HG02623 (cell line): ENCODE measurements at regions not wholly inside any gene's neighbourhood (a gene's known extent, or its start where the extent isn't known, plus 50 kb on each side); places are given as distances from the start of the nearest gene placed in this dataset.

Experiments
- ATAC-seq: cut with Tn5 transposase; IDR thresholded peaks from one replicate; pipeline ENCODE4 v1.9.1; 2021; ENCODE audit warnings: moderate library complexity; ENCODE audit not compliant: unreplicated experiment

- no peak for ATAC-seq
Observed at GRCh38 chr4:18935659-18936345, 914.2 kb upstream of the LCORL start.

DNA sequence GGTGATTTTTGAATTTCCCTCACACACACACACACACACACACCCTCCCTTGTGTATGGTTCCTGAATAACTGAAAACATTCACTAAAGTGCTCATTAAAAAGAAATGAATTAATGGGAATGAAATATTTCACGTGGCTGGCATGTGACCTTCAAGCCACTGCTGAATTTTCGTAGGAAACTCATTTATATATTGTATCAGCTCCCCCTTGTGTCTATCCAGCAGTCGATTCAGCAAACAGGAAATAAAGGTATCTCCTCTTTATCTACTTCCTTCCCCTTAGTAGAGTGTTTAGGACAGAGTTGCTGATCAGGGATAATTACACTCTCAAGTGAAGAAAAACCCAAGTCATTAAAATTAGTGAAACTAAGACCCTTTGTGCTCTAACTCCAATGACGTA is 912.6 kb upstream of the LCORL start:
- no peak for ATAC-seq

GRCh38 chr4:18932730-18933339 is 911.3 kb upstream of the LCORL start:
- no peak for ATAC-seq

DNA sequence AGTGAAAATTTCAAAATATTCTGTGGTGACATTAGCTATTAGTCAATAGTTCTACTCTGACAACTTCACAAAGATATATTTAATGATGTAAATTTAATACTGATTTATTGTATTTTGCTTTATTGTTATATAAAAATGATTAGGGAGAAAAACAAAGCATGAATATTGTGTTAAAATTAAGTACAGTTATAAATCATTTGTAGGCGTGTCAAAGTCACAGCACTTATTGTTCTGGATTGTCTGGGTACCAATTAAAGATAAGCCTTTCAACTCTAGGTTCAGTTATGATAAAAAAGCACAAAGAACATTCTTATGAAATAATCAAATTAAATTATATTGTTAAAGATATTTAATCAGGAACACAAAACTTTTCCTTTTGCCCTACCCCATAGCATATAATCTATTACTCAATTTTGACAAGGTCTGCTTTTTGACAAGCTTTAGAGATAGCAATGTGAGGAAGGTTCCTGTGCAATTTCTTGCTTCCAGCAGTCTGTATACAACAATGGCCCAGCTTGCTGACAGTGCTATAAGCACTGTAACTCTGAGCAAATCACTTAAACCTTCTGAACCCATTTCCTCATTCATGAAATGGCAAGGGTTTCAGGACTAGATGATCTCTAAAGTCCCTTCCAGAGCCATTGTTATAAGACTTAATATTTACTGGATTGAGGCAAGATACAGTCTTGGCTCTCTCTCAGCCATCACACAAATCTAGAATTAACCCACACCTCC is 910.3 kb upstream of the LCORL start:
- ATAC-seq, result no peak

DNA sequence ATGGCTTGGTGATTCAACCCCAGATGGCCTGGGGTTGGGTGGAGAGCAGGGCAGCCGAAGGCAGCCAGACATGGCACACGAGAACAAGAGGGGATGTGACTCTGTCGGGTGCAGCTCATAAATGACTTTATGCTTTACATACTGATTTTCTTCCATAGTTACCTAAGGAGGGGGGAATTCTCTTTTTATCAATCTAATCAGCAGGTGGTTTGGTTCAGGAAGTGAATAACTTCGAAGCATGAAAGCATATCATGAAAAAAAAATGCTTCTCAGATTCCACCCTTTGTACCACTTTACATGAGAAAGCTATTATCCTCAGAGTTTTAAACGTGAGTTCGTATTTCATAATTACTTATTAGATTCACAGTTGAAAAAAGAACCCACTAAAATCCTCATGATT is 908.9 kb upstream of the LCORL start:
- no peak for ATAC-seq

DNA sequence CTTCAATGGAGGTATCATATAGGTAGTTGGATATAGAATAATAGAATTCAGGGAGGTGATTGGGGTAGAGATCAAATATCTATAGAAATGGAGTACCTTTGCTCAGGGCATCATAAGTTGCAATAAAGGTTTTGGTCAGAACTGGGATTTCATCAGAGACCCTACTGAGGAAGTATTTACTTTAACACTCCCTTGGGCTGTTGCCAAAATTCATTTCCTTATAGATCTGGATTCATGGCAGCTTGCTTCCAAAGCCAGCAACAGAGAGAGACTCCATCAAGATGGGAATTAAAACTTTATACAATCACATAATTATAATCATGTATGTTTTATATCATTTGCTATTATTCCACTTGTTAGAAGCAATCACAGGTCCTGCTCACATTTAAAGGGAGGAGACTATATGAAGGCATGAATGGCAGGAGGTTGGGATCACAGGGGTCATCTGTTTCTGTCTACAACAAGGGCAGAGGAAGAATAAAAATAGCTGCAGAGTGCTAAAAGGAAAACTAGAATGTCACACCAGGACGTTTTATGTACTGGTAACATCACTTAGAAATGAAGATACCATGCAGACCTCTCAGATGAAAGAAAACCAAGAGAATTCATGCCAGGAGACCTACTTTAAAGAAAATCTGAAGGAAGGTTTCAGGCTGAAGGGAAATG is 902.1 kb upstream of the LCORL start:
- no peak for ATAC-seq

- ATAC-seq, result no peak
Observed at GRCh38 chr4:18917689-18918088, 896.1 kb upstream of the LCORL start.

DNA sequence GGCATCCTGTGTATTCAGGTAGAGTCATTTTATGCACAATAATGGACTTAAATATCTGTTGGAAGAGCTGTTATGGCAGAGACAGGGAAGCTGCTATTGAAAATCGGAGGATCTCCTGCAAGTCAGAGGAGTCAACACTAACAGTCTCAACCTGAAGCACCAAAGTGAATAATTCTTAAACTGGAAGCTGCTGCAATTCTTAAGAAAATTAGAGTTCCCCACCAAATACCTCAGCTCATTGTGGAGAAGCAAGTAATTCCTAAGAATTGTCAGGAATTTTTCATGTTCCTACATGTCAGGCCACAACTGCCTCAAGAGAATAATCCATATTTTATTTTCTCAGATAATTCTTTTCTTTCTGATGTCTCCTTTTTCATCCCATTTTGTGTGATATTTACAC is 892.6 kb upstream of the LCORL start:
- no peak for ATAC-seq

DNA sequence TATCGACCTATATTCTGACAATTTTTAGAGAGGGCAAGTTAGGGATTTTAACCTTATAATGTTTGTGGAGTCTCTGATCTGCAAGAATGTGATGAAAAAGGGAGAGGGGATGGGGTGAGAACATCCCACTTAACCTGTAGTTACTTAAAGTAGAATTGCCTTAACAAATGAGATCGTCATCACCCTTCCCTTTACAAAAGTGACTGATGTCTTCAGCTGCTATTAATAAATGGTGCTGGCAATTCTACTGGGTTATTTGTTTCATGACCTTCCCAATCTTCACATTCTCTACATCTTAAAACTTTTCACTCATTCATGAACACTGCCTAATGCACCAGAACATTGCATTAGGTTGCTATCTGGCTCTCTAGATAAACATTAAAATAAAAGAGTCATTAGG is 873.4 kb upstream of the LCORL start:
- ATAC-seq, result no peak

GRCh38 chr4:18882468-18882867 is 860.9 kb upstream of the LCORL start:
- no peak for ATAC-seq

DNA sequence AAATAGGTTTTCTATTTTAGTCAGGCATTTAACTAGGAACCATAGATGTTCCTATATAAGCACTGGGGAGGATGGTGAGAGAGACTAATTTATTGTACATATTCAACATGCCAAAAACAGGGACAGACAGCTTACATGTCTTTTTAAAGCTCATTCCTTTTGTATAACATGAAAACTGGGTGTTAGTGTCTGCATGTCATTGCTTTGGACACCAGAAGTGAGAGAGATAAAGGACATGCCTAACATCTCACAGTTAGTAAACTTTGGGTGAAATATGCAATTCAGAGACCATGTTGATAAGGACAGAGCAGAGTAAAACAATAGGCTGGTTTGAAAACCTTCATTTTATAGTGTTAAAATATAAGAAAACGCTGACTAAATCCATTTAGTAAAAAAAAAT is 860.0 kb upstream of the LCORL start:
- ATAC-seq, result no peak

GRCh38 chr4:18880871-18881270 is 859.3 kb upstream of the LCORL start:
- no peak for ATAC-seq

DNA sequence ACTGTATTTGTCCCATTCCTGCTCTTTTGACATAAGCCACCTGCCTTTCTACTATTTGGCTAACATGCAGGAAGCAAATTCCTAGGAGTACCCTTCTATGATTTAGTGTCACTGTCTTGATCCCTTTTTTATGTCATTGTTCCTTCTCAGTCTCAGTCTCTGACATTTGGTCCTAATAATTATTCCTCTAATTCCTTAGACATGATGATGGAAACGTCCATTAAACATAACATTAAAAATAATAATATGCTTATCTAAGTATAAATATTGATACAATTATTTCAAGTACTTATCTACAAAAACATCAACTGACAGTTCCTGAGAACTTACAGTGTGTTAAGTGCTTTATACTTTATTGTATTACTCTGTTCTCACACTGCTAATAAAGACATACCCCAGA is 857.0 kb upstream of the LCORL start:
- ATAC-seq, result no peak

DNA sequence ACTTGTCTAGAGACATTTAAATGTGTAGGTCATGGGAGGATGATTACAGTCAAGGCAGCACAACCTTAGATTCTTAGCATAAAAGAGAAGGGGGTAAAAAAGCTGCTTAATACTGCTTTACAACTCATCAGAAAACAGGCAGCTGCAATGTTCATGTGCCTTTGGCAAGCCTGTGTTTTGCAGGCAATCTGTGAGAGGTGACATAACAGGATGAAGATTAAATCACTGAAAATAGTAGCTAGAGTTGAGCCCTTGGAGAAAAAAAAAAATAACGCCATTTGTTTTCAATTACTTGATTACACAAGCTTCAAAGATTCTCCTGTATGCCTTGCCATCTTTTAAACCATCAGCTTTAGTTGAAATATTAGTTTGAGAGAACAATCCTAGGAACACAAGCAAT is 847.6 kb upstream of the LCORL start:
- no peak for ATAC-seq

- ATAC-seq, result no peak
Observed at GRCh38 chr4:18860836-18861530, 839.4 kb upstream of the LCORL start.

GRCh38 chr4:18859468-18859867 is 837.9 kb upstream of the LCORL start:
- ATAC-seq, result no peak

- ATAC-seq, result no peak
Observed at GRCh38 chr4:18858229-18858922, 836.8 kb upstream of the LCORL start.

DNA sequence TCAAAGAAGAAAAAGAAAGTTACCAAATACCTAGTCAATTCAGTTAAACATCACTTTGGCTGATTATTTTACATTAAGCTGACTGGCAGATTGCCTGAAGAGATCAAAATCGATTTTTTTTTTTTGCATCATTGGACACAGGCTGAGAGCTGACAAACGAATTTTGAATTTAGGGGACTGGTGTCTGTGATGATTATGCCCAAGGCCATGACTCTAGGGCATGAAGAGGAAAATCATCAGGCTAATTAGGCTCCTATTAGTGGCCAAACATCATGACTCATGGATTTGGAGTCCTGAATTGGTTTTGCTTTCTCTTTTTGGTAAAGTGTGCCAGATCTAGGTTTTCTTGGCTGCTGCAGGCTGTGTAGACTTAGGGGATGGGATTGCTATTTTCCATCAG is 829.3 kb upstream of the LCORL start:
- ATAC-seq, result no peak

DNA sequence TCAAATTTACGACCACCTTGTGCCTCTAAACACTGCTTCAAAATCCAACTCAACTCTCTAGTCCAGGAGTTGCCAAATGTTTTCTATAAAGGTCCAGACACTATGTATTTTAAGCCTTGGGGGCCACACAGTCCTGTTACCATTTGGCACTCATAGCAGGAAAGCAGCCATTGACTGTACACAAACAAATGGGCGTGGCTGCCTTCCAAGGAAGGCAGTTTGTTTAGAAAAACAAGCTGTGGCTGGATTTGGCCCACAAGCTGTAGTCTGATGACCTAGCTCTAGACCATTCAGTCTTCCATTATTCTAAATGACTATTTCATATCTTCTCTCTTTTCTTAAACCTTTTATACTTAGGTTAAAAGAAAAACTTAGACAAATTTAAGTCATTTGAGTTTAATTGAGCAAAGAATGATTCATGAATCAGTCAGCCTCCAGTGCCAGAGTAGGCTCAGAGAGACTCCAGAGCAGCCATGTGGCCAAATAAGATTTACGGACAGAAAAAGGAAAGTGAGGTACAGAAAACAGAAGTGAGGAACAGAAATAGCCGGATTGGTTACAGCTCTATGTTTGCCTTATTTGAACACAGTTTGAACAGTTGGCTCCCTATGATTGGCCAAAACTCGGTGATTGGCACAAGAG is 825.8 kb upstream of the LCORL start:
- no peak for ATAC-seq

DNA sequence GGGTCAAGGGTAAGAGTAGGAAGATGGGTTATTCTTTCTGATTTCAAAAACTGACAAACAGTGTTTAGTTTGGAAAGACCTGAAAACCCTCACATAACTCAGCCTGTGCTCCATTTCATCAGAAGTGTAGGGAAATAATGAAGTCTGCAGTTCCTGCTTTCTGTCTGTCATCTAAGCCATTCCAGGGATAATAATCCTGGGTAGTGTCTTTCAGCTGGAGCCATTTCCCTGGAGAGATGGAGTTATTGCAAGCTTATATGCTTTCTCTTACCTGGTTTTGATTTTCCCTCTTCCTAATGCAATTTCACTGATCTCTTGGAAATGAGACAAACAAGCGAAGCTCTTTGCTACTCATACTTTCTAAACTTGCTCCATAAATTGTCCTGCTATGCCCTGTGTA is 824.8 kb upstream of the LCORL start:
- no peak for ATAC-seq
